DOHH2 (cell line): ENCODE measurements at regions not wholly inside any gene's neighbourhood (a gene's known extent, or its start where the extent isn't known, plus 50 kb on each side); places are given as distances from the start of the nearest gene placed in this dataset.

Source experiments
- H3F3A ChIP-seq: fragments of 200-600 bp; sonication (generic), shearing (Covaris generic); 2 replicates; pipeline ENCODE4 v1.6.0; 2016; ENCODE audit warnings: antibody characterized with exemption, mild to moderate bottlenecking; ENCODE audit not compliant: control insufficient read depth, insufficient read depth
- H3K27ac ChIP-seq: fragments of 200-600 bp; sonication (generic); 2 replicates; pipeline ENCODE4 v1.5.1; 2014; ENCODE audit warnings: low read depth, mild to moderate bottlenecking, low read length, moderate library complexity
- H3K27me3 ChIP-seq: fragments of 200-600 bp; sonication (generic); 2 replicates; pipeline ENCODE4 v1.6.1; 2014; ENCODE audit warnings: mild to moderate bottlenecking, low read length, mixed read lengths; ENCODE audit not compliant: control insufficient read depth
- H3K36me3 ChIP-seq: fragments of 200-600 bp; sonication (generic); 2 replicates; pipeline ENCODE4 v1.6.1; 2014; ENCODE audit warnings: mild to moderate bottlenecking, low read length, moderate library complexity, mixed read lengths; ENCODE audit not compliant: control insufficient read depth
- H3K4me1 ChIP-seq: fragments of 200-600 bp; sonication (generic); 2 replicates; pipeline ENCODE4 v1.6.1; 2014; ENCODE audit warnings: mild to moderate bottlenecking, low read length, mixed read lengths; ENCODE audit not compliant: control insufficient read depth
- H3K4me2 ChIP-seq: fragments of 200-600 bp; sonication (generic); 2 replicates; pipeline ENCODE4 v1.6.0; 2014; ENCODE audit warnings: mild to moderate bottlenecking, low read length, moderate library complexity
- H3K4me3 ChIP-seq: fragments of 200-600 bp; sonication (generic); 2 replicates; pipeline ENCODE4 v1.5.1; 2014; ENCODE audit warnings: mild to moderate bottlenecking, low read length, mixed read lengths
- H3K79me2 ChIP-seq: fragments of 200-600 bp; sonication (generic); 2 replicates; pipeline ENCODE4 v1.6.1; 2014; ENCODE audit warnings: mild to moderate bottlenecking, low read length, mixed read lengths; ENCODE audit not compliant: control insufficient read depth
- H3K9me2 ChIP-seq: fragments of 200-600 bp; sonication (generic); replicated peaks from 2 replicates; pipeline ENCODE4 v1.6.1; 2014; ENCODE audit warnings: mild to moderate bottlenecking, low read length, mixed read lengths; ENCODE audit not compliant: control insufficient read depth
- H3K9me3 ChIP-seq: fragments of 200-600 bp; sonication (generic); 2 replicates; pipeline ENCODE4 v1.6.1; 2014; ENCODE audit warnings: antibody characterized with exemption, low read length, mixed read lengths; ENCODE audit not compliant: control insufficient read depth, insufficient read depth
- H4K20me1 ChIP-seq: fragments of 200-600 bp; sonication (generic); 2 replicates; pipeline ENCODE4 v1.6.0; 2014; ENCODE audit warnings: low read depth, mild to moderate bottlenecking, antibody characterized with exemption, low read length, moderate library complexity; ENCODE audit not compliant: control insufficient read depth, insufficient read depth
- CTCF ChIP-seq: fragments of 200-600 bp; sonication (generic); IDR thresholded peaks from one replicate; pipeline ENCODE4 v1.5.1; 2014; ENCODE audit warnings: antibody characterized with exemption, mild to moderate bottlenecking, low read depth, low read length; ENCODE audit not compliant: poor library complexity, severe bottlenecking
- EZH2phosphoT487 ChIP-seq: fragments of 200-600 bp; sonication (generic); IDR thresholded peaks from 2 replicates; pipeline ENCODE4 v1.6.1; 2017; ENCODE audit warnings: borderline replicate concordance, mild to moderate bottlenecking, antibody characterized with exemption, low read length, moderate library complexity, mixed read lengths

DNA sequence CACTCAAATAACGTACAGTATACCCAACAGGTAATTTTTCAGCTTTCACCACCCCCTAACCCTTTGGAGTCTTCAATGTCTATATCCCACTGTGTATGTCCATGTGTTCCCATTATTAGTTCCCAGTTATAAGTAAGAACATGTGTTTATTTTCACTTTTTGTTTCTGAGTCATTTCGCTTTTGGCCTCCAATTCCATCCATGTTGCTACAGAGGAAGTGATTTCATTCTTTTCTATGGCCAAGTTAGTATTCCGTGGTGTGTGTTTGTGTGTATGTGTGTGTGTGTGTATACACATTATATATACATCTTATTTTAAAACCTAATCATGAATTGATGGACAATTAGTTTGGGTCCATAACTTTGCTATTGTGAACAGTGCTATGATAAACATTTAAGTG is 464.4 kb downstream of the CMPK2 start:
- Histone ChIP-seq H3K79me2 (no peaks in the 10 kb centered on the region), H3K27ac (no peak overlapping the region), H3K9me2 (no peaks in the 10 kb centered on the region), H3K4me1 (no peaks in the 10 kb centered on the region), H3K4me2 (no peak overlapping the region), H3K36me3 (no peaks in the 10 kb centered on the region), H3K9me3 (no peaks in the 10 kb centered on the region; the same call in 1 of the 2 replicates), H3K27me3 (no peaks in the 10 kb centered on the region), H3K4me3 (no peak overlapping the region), H3F3A (no peaks in the 10 kb centered on the region), H4K20me1 (no peaks in the 10 kb centered on the region)
- TF ChIP-seq EZH2phosphoT487 (no peak), CTCF (no peak)

DNA sequence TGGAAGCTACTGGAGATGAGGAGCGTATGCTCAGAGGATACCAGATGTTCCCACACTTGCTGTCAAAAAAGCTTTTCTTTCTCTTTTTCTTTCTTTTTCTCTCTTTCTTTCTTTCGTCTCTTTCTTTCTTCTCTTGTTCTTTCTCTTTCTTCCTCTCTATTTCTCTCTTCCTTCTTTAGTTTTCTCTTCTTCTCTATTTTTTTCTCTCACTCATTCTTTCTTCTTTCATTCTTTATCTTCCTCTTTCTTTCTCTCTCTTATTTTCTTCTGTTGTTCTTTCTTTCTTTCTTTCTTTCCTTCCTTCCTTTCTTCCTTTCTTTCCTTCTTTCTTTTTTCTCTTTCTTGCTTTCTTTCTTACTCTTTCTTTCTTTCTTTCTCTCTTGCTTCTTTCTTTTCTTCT is 457.6 kb downstream of the CMPK2 start:
- H3K79me2 ChIP-seq: no peaks in the 10 kb centered on the region
- H3K4me3 ChIP-seq: no peak overlapping the region
- H3K9me2 ChIP-seq: no peaks in the 10 kb centered on the region
- H3K27ac ChIP-seq: no peak overlapping the region
- H3K27me3 ChIP-seq: no peaks in the 10 kb centered on the region
- H3K9me3 ChIP-seq: no peaks in the 10 kb centered on the region
- H3F3A ChIP-seq: no peaks in the 10 kb centered on the region
- H3K4me1 ChIP-seq: no peaks in the 10 kb centered on the region
- TF ChIP-seq EZH2phosphoT487: no peak
- no peaks in the 10 kb centered on the region for H3K36me3 ChIP-seq
- H3K4me2 ChIP-seq: no peak overlapping the region
- H4K20me1 ChIP-seq: no peaks in the 10 kb centered on the region

DNA sequence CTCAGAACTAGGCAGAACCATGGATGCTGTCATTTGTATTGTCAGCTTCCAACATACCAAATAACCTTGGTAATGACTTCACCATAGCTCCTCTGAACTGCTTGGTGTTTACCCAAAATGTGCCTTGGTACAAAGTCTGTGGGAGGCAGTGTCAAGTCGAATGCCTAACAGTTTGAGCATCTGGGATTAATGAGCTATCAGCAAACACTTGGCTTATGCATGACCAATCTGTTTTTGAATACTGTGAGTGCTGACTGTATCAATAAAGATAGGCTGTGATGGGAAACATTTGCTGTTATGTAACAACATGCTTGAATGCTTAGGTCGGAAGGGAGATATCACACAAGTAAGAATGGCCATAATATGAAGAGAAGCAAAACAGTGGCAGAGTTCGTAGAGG is 455.4 kb downstream of the CMPK2 start:
- no peaks in the 10 kb centered on the region for H4K20me1 ChIP-seq
- H3K36me3 ChIP-seq: no peaks in the 10 kb centered on the region
- H3K9me3 ChIP-seq: peaks cover 3% of the 10 kb centered on the region; the same call in 1 of the 2 replicates
- H3K79me2 ChIP-seq: no peaks in the 10 kb centered on the region
- no peaks in the 10 kb centered on the region for H3F3A ChIP-seq
- no peak overlapping the region for H3K4me2 ChIP-seq
- no peak for TF ChIP-seq CTCF
- TF ChIP-seq EZH2phosphoT487: no peak
- H3K4me3 ChIP-seq: no peak overlapping the region
- H3K27me3 ChIP-seq: no peaks in the 10 kb centered on the region
- H3K9me2 ChIP-seq: no peaks in the 10 kb centered on the region
- H3K27ac ChIP-seq: no peak overlapping the region
- H3K4me1 ChIP-seq: no peaks in the 10 kb centered on the region

- H3K27me3 ChIP-seq: no peaks in the 10 kb centered on the region
- no peak overlapping the region for H3K27ac ChIP-seq
- H3K36me3 ChIP-seq: no peaks in the 10 kb centered on the region
- no peaks in the 10 kb centered on the region for H3K9me2 ChIP-seq
- no peaks in the 10 kb centered on the region for H3K4me1 ChIP-seq
- H3K4me2 ChIP-seq: no peak overlapping the region
- no peak for TF ChIP-seq EZH2phosphoT487
- no peak for TF ChIP-seq CTCF
- no peaks in the 10 kb centered on the region for H3K79me2 ChIP-seq
- H3K9me3 ChIP-seq: peaks cover 6% of the 10 kb centered on the region; the same call in 1 of the 2 replicates
- no peaks in the 10 kb centered on the region for H4K20me1 ChIP-seq
- H3F3A ChIP-seq: no peaks in the 10 kb centered on the region
- no peak overlapping the region for H3K4me3 ChIP-seq
These were observed 453.1 kb downstream of the CMPK2 start for GRCh38 chr2:6412533-6413091.
